Fibroblast of gingiva (primary cell): ENCODE measurements at regions not wholly inside any gene's neighbourhood (a gene's known extent, or its start where the extent isn't known, plus 50 kb on each side); places are given as distances from the start of the nearest gene placed in this dataset.

Source experiments
- DNase-seq: peaks from one replicate; pipeline ENCODE4 v3.0.0-alpha.2; 2011; ENCODE audit warnings: low read depth

DNA sequence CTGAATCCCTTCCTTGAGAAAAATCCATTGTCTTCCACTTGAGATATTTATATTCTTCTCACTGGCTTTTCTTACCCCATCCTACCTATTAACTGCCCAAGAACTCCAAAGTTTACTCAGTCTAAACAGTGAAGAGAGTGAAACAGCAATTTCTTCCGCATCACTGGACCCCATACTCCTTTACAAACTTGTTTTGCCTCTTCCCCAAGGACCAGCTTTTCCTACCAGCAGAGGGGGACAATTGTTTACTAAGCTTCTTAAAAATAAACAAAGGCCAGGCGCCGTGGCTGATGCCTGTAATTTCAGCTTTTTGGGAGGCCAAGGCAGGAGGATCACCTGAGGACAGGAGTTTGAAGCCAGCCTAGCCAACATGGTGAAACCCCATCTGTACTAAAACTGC lies 52.0 kb downstream of the LRATD1 start:
- DNase-seq: no peak

DNA sequence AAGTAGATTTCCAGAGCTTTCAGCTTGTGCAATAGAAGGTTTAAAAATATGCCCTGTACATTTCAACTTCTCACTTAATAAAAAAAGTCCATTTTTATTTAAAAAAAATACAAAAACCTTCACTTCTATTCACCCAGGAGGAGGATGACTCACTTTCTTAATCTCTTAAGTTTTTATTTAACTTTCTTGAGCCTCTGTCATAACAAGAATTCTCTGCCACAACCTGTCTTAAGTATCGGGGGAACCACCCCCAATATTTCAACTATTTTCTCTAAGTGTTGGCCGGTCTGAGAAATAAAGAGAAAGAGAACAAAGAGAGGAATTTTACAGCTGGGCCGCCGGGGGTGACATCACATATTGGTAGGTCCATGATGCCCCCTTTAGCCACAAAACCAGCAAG lies 58.4 kb downstream of the LRATD1 start:
- no peak for DNase-seq

DNA sequence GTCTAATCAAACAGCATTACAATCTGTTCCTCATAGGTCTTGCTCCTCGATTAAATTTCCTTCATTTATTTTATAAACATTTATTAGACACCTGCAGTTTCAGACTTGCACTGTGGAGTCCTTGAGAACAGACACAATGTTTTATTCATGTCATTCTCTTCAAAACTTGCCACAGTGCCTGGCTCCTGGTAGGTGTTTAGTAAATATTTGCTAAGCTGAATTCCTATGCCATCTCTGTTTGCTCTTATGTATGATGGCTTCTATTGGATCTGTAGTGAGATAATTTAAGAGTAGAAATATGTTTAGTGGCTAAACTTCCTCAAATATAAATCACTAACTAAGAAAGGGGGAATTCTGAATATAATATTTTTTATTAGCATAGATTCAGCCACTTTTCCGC lies 61.4 kb downstream of the LRATD1 start:
- no peak for DNase-seq

DNA sequence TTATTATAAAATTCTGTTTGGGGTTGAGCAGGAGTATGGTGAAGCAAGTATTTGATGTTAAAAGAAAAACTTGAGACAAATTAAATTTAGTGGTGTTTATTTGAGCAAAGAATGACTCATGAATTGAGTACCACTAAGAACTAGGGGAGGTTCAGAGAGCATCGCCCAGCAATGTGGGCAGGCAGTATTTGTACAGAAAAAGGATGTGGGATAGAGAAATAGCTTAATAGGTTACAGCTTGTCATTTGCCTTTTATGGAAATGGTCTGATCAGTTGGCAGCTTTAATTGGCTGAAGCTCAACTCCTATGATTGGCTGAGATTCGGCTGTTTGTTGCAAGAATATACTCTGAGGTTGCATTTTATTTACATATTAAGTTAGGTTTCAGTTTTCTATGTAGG lies 68.2 kb downstream of the LRATD1 start:
- peak; percentile 90 for DNase-seq

DNA sequence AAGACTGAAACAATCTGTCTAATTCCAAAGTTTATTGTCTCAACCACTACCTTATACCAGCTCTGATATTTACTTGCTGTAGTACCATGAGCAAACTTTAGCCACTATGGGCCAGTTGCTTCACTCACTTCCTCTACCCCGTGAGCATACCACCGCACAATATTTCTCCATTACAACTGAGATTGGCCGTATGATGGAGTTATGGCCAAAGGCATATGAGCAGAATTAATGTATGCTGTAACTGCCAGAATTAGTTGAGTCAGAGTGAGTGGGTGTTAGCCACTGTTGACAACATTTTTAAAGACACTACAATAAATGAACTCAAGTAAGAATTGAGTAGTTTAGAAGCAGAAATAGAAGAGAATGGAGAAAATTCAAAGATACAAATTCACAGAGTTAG lies 69.7 kb downstream of the LRATD1 start:
- no peak for DNase-seq

DNA sequence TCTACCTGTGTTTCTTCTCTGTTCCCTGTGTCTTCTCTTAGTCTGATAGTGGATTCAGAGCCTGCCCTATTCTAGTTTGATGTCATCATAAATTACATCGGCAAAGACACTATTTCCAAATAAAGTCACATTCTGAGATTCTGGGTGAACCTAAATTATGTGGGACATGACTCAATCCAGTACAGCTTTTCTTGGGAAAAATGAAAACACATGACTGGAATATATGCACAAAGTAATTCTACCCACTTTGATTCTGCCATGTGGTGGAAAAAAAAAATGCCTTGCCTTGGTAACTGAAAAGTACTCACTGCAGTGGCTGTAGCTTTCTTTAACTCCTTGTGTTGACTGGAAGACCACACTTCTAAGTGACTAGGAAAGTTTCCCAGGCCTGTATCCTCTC lies 73.7 kb downstream of the LRATD1 start:
- peak; percentile 52 for DNase-seq

DNA sequence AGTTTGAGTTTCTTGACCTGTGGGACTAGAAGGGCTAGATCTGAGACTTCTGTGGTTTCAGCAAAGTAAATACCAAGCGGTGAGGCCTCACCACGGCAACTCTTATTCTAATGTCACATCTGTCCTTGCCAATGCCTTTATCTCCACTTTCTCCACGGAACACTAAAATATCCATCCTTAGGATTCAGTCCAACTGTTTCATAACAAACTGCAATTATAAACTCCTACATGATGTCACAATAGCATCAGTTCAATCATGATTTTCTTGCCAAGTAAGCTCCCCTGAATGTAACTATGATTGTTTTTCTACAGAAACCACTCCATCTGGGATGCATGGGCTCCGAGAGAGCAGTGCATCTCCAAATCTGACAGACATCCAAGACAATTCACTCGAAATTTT lies 79.6 kb downstream of the LRATD1 start:
- peak; percentile 56 for DNase-seq

DNA sequence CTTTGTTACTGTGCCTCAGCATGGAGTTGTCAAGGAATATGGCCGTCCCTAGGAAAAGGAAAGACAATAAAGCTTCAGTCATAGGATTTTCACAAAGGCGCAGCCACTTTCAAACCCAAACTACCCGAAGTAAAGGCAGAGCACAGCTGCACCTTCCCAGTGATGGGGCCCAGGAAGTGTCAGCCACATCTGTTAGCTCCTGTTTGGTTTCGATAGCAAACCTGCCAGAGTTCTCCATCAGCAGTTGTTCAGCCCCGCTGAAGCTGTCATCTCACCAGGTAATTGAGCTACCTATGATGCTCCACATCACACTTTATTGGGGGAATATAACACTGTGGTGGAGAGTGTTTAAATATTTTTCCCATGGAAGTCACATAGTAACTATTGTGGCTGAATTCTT lies 80.7 kb downstream of the LRATD1 start:
- no peak for DNase-seq

DNA sequence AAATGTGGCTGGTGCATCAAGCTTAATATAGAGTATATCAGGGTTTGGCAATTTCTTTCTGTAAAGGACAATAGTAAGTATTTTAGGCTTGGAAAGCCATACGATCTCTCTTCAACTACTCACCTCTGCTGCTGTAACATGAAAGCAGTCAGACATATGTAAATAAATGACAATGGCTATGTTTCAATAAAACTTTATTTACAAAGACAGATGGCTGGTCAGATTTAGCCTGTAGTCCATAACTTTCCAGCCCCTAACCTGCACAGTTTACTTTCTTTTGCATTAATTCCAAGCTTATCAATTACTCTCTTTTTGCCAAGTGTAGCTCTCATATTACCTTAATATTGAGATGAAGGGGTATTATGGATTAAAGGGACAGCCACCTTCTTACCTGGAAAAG lies 83.1 kb downstream of the LRATD1 start:
- no peak for DNase-seq

DNA sequence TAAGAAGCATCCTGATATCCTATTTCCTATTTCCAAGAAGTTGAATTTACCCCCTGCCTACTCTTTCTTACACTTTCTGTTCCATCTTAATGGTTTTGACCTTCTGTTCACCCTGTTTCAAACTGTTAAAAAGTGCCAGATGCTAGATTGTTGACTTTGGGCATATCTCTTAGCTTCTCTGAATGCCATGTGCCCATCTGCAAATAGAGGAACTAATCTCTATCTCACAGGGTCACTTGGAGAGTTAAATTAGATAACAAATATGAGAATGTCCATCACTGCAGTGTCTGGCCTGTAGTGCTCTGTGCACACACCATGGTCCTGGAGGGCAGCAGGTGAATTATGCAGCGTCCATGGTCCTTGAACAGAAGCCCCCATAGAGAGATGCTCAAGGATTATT lies 83.8 kb downstream of the LRATD1 start:
- DNase-seq: no peak

DNA sequence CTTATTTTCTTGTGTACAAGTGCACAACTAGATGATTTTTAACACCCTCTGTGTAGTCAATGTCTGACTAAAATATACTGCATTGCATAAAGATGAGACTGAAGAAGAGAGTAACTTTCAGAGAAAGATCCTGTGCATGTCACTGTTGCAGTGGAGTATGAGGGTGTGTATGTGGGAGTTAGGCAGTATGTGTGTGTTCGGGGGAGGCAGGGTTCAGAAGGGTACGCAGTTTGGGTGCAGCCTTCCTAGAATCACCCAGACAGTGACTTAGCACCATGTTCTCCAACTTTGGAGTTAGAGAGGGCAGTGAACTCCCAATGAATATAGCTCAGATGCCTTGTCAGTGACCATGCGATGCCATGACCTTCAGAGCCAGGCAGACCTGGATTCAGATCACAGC lies 84.6 kb downstream of the LRATD1 start:
- DNase-seq: no peak

DNA sequence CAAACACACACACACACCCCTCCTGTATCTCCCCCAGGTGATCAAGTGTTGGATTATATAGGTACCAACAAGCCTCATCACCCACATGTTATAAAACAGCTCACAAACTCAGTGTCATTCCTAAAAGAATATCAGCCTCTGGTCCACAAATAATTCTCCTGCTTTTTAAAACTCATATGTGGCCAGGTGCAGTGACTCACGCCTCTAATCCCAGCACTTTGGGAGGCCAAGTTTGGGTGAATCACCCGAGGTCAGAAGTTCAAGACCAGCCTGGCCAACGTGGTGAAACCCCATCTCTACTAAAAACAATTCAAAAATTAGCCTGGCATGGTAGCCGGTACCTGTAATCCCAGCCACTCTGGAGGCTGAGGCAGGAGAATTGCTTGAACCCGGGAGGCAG lies 87.8 kb downstream of the LRATD1 start:
- DNase-seq: no peak

DNA sequence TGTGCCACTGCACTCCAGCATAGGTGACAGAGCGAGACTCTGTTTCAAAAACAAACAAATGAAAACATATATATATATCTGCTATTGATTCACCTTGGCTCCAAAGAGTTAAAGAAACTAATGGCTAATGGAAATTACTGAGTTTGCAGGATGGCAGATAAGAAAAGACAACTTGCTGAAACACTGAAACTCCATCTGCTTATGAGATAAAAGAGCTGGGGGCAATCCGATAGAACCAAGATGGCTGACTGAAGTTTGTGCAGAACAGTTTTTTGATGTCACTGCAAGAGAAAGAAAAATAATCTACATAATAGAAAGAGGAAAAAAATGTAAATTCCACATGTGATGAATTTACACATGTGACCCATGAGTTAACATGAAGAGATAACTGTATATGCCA lies 88.2 kb downstream of the LRATD1 start:
- DNase-seq: no peak

DNA sequence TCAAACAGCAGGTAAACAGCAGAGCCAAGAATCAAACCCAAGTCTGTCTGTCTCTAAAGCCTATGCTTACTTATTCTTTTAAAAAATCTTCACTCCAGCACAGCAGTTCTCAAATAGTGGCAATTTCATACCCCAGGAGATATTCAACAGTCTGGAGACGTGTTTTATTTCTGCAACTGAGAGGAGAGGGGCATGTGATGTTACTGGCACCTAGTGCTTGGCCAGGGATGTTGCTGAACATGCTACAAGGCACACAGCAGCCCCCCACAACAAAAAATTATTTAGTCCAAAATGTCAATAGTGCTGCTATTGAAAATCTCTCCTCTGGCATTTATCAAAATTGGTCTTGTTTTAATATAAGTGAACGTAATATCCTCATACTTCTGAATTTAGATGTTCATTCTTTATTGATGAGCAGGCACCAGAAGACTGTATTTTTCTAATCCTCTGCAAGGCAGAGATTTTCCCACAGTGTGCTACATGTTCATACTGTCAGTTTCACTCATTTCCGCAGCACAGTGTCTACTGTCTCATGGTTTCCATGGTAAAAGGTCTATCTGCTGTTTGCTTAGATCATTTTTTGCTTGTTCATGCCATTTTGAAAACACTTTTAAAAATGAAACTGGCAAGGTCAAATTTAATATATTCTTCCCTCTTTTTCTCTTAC lies 90.5 kb downstream of the LRATD1 start:
- DNase-seq: no peak

DNA sequence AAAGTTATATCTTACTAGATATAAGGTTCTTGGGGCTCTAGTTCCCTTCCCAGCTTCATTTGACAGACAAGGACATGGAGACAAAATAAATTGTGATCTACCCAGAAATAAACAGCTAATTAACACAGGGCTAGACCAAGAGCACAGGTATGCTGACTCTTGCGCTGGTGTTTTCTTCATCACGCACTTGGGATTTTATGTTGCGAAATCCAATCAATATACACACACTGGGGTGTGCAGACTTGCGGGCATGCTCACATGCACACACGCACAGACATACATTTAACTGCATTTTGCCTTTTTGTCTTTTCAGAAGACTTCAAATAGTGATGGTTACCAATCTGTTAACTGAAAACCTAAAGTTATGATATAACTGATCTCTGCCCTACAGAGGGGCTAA lies 91.2 kb downstream of the LRATD1 start:
- DNase-seq: no peak

DNA sequence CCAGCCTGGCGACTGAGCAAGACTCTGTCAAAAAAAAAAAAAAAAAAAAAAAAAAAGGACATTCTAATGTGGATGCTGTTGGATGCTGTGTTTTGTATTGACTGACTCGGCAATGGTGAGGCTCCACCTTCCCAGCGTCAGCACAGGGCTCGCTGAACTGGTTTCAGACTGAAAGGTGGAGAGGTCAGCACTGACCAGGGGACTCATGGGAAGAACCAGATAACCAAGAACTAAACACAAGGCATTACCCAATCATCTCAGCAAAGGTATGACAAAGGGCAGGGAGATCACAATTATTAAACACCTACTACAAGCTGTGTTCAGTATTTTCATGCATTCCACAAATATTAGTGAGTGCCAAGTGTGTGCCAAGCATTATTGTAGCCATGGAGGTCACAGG lies 103.2 kb downstream of the LRATD1 start:
- DNase-seq: no peak

DNA sequence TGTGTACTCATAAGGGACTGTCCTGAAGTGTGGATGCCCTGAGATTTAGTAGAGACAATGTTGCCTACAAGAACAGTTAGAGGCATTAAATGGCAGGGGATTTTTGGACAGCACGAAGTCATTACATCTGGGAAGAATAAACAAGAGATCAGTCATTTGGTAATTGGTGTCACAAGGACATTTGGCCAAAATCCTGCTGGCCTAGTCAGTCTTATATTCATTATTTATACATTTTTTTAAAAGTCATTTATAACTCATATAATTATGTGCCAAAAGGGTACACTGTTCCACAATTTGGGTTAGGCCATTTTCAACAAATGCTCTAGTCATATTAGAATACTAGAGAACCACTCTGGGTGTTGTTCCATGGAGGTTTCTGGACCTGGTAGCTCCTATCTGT lies 104.7 kb downstream of the LRATD1 start:
- DNase-seq: no peak

DNA sequence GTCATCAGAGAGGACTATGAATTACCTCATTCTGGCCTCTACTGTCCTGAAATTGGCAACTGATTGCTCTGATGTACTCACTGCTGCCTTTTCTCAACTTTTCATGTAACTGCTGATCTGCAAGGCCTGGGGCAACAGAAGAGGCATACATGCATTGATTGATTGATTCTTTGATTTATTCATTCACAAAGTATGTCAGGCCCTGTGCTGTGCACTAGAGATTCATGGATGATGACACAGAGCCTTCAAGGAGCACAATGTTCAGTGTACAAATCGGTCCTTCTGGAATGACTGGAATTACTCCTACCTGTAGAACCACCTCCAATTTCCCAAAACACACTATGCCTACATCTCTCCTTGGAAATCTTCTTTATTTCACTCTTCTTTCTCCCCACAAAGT lies 111.3 kb downstream of the LRATD1 start:
- DNase-seq: no peak

DNA sequence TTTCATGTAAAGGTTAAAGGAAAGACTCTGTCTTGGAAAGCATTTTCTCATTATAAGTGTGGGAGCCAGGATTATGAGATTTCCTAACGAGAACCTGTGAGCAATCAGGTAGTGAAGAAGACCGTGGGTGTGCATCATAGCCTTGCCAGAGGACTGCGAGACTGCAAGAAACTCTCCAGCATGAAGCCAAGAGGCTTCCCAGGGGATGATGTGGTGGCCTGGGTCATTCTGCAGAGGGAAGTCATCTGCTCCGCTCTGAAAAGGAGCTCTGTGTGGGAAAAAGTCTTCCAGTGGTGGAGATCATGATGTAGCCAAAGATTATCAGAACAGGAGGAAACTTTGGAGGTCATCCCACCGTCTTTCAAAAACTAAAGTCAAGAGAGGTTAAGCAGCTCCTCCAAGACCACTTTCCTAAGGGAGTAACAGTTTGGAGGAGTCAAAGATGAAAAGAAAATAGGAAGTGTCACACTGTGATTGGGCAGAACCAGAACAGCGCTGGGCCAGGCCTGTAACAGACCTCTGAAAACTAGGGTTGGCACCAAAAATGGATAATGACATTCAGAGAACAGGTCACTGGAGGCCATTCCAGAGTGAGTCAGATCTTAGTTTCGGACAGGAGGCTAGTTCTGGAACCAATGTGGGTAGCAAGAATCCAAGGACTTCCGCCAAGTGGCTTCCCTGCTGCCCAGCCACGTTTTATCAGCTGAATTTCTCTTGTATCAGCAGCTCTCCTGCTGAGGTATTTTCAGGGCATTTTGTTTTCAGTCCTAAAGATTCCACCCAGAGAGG lies 113.0 kb downstream of the LRATD1 start:
- DNase-seq: peak; percentile 10

DNA sequence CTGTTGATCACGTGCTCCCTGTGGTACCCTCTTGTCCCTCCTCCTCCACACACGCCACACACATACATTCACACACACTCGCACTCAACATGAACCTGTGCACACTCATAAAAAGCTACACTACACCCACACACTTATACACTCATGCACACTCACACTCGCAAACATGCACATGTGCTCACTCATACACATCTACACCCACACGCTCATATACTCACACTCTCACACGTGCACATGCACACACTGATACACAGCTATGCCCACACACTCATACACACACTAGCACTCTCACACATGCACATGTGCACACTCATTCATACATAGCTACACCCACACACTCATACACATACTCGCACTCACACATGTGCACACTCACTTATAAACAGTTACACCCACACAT lies 113.6 kb downstream of the LRATD1 start:
- no peak for DNase-seq

DNA sequence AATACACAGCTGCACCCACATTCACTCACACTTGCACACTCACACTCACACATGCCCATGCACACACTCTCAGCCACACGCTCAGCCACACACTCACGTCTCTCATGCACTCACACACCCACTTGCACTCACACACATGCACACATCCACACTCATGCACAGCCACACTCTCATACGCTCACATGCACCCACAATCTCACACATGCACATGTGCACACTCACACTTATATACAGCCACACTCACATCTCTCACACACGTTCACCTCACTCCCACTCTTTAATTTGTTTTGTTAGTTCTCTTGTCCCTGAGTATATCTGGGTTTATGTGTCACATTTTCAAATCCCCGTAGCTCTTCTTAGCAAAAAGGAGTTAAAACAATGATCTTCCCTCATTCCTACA lies 114.9 kb downstream of the LRATD1 start:
- no peak for DNase-seq

DNA sequence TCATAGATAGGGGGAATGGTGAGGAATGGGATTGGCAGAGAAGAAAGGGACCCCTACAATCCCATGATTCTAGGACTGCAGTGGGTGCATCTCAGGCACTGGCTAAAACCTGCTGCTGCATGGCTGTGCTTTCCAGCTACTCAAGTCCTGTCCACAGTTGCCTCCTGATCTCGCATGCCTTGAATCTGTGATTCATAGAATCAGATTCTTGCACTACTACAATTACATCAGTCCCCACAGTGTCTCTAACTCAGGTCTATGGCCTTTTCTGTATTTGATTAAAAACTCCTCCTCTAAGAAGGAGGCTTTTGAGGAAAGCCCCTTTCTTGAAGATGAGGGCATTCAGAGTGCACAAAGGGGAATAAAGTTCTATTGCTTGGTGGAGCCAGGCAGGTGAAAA lies 117.4 kb downstream of the LRATD1 start:
- DNase-seq: no peak

DNA sequence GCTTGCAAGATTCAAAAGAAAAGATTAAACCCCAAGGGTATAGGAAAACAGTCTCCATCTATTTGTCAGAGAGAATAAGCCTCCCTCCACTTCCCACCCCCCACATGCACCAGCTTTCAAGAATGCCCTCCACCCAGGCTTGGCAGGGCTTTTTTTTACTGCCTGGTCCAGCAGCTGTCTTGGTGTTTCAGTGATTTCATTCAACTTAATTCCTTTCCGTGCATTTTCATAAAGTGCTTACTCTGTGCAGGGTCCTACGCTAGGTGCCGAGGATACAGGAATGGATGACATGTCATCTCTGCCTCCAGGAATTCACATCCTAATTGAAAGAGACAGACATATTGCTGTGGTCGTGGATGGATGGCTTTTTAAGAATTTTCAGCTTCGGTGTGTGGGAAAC lies 117.9 kb downstream of the LRATD1 start:
- no peak for DNase-seq

DNA sequence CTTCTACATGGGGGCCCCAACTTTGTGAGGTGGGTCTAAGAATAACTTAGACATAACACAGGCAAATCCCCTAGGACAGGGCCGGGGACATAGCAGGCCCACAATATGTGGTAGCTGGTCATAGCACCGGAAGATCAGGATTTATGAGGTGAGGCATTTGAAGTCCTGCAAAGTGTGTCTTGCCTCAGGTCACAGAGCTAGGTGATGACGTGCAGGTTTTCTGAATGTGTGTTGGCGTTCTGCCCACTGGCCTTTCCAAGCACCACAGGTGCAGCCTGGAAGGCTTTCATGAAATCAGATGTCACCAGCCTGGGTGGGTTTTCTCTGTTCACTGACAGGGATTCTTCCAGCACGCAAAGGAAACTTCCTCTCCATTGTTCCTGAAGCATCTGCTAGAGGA lies 119.1 kb downstream of the LRATD1 start:
- DNase-seq: no peak
